ENCODE measurements at regions not wholly inside any gene's neighbourhood (a gene's known extent, or its start where the extent isn't known, plus 50 kb on each side); places are given as distances from the start of the nearest gene placed in this dataset.
"Not testable (repeated sequence)": the region's sequence is repeated elsewhere in the genome, so short reads cannot be mapped to it uniquely, and the experiment has no call there.

- no peak for DNase-seq
- H3K4me3 Mint-ChIP-seq, result no peak overlapping the region
- POLR2A ChIA-PET, result no interaction called here
- peaks cover 0 to 8% of the 10 kb centered on the region in 2 donors for H3K27me3 Mint-ChIP-seq
- H3K4me1 Mint-ChIP-seq, result no peaks in the 10 kb centered on the region
- CTCF ChIA-PET, result no interaction called here
- 86% methylated on average over 1 of the region's 3 CpGs for WGBS (ENCODE audit: insufficient coverage)
- H3K4me3 ChIP-seq (ENCODE audit: control insufficient read depth in 1 of 2, extremely low read depth in 1 of 2, low read length in 1 of 2), result no peak overlapping the region
- H3K9me3 Mint-ChIP-seq, result peaks cover 0 to 4% (median 2%) of the 10 kb centered on the region in 3 donors
- no peaks in the 10 kb centered on the region for H3K9me3 ChIP-seq
- no peaks in the 10 kb centered on the region for H3K4me1 ChIP-seq (ENCODE audit: control insufficient read depth in 1 of 2, extremely low read depth in 1 of 2, insufficient read depth in 2 of 2, low read length in 2 of 2)
- H3K27me3 ChIP-seq (replicated peaks in 1 of 2; ENCODE audit: control insufficient read depth in 2 of 2, extremely low read depth in 1 of 2, insufficient read depth in 2 of 2, low read length in 1 of 2), result peaks cover 0 to 3% of the 10 kb centered on the region in 2 experiments
- no peak for ATAC-seq (replicated peaks in 1 of 4)
- no peak overlapping the region for H3K27ac ChIP-seq (ENCODE audit: low read length)
- no peak overlapping the region for H3K27ac Mint-ChIP-seq
- H3K36me3 Mint-ChIP-seq, result peaks cover 4% of the 10 kb centered on the region
- no peaks in the 10 kb centered on the region for H3K36me3 ChIP-seq (ENCODE audit: control insufficient read depth in 2 of 2, extremely low read depth in 1 of 2, insufficient read depth in 1 of 2, low read length in 1 of 2)
Measured at GRCh38 chr20:60191014-60191413, 232.8 kb downstream of the CDH26 start.

GRCh38 chr20:60192326-60192725 lies 234.1 kb downstream of the CDH26 start:
- H3K27me3 Mint-ChIP-seq, result peaks cover 0 to 13% of the 10 kb centered on the region in 2 donors
- peaks cover 4% of the 10 kb centered on the region for H3K36me3 Mint-ChIP-seq
- no peaks in the 10 kb centered on the region for H3K36me3 ChIP-seq (ENCODE audit: control insufficient read depth in 2 of 2, extremely low read depth in 1 of 2, insufficient read depth in 1 of 2, low read length in 1 of 2)
- DNase-seq (no peak), ATAC-seq (replicated peaks in 1 of 4) (no peak)
- no peak overlapping the region for H3K27ac Mint-ChIP-seq
- H3K9me3 ChIP-seq, result no peaks in the 10 kb centered on the region
- peaks cover 0 to 3% of the 10 kb centered on the region in 2 experiments for H3K27me3 ChIP-seq (replicated peaks in 1 of 2; ENCODE audit: control insufficient read depth in 2 of 2, extremely low read depth in 1 of 2, insufficient read depth in 2 of 2, low read length in 1 of 2)
- POLR2A ChIA-PET, result interaction anchor here in 1 of 2 donors (0.7 kb wide), 1 partner anchor 27 kb away, joined by 3 read pairs; no protein-coding TSS in a partner anchor
- no peaks in the 10 kb centered on the region for H3K9me3 Mint-ChIP-seq
- CTCF ChIA-PET, result no interaction called here
- no peaks in the 10 kb centered on the region for H3K4me1 ChIP-seq (ENCODE audit: control insufficient read depth in 1 of 2, extremely low read depth in 1 of 2, insufficient read depth in 2 of 2, low read length in 2 of 2)
- no peak overlapping the region for H3K4me3 Mint-ChIP-seq
- 100% methylated on average over 1 of the region's 1 CpG for WGBS (ENCODE audit: insufficient coverage)
- H3K4me1 Mint-ChIP-seq, result no peaks in the 10 kb centered on the region
- H3K4me3 ChIP-seq (ENCODE audit: control insufficient read depth in 1 of 2, extremely low read depth in 1 of 2, low read length in 1 of 2), result no peak overlapping the region
- no peak overlapping the region for H3K27ac ChIP-seq (ENCODE audit: low read length)

GRCh38 chr20:60199132-60199531 lies 240.9 kb downstream of the CDH26 start:
- H3K9me3 ChIP-seq; H3K4me3 Mint-ChIP-seq; H3K27ac ChIP-seq (ENCODE audit: low read length); H3K27ac Mint-ChIP-seq; ATAC-seq (replicated peaks in 1 of 4); CTCF ChIA-PET; H3K36me3 ChIP-seq (ENCODE audit: control insufficient read depth in 2 of 2, extremely low read depth in 1 of 2, insufficient read depth in 1 of 2, low read length in 1 of 2); H3K36me3 Mint-ChIP-seq; H3K4me1 ChIP-seq (ENCODE audit: control insufficient read depth in 1 of 2, extremely low read depth in 1 of 2, insufficient read depth in 2 of 2, low read length in 2 of 2); H3K27me3 Mint-ChIP-seq; DNase-seq; H3K4me3 ChIP-seq (ENCODE audit: control insufficient read depth in 1 of 2, extremely low read depth in 1 of 2, low read length in 1 of 2); H3K4me1 Mint-ChIP-seq: not testable (repeated sequence)
- no CpG with 5 or more reads among the region's 3 CpGs for WGBS (ENCODE audit: insufficient coverage)
- POLR2A ChIA-PET, result interaction anchor here in 1 of 2 donors (0.7 kb wide), 1 partner anchor 1720 kb away, joined by 3 read pairs; no protein-coding TSS in a partner anchor
- H3K27me3 ChIP-seq (replicated peaks in 1 of 2; ENCODE audit: control insufficient read depth in 2 of 2, extremely low read depth in 1 of 2, insufficient read depth in 2 of 2, low read length in 1 of 2), result peaks cover 0 to 11% of the 10 kb centered on the region in 2 experiments
- H3K9me3 Mint-ChIP-seq, result peaks cover 9 to 12% (median 11%) of the 10 kb centered on the region in 3 donors

DNA sequence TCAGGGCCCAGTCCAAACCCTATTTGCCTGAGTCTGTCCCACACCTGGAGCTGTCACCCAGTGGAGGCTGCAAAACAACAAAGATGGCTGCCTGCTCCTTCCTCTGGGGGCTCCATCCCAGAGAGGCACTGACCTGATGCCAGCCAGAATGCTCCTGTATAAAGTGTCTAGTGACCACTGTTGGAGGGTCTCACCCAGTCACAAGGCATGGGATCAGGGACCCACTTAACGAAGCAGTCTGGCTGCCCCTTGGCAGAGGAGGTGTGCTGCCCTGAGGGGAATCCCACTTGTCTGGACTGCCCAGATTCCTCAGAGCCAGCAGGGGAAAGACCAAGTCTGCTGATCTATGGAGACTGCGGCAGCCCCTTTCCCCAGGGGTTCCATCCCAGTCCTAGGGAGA lies 241.6 kb downstream of the CDH26 start:
- H3K9me3 Mint-ChIP-seq, result peaks cover 9 to 12% (median 11%) of the 10 kb centered on the region in 3 donors
- no peak overlapping the region for H3K4me3 ChIP-seq (ENCODE audit: control insufficient read depth in 1 of 2, extremely low read depth in 1 of 2, low read length in 1 of 2)
- H3K4me1 ChIP-seq (ENCODE audit: control insufficient read depth in 1 of 2, extremely low read depth in 1 of 2, insufficient read depth in 2 of 2, low read length in 2 of 2), result no peaks in the 10 kb centered on the region
- ChIA-PET POLR2A (no interaction called here), CTCF (no interaction called here)
- ATAC-seq (replicated peaks in 1 of 4) (no peak), DNase-seq (no peak)
- peaks cover 7% of the 10 kb centered on the region for H3K36me3 Mint-ChIP-seq
- no peak overlapping the region for H3K27ac ChIP-seq (ENCODE audit: low read length)
- no peak overlapping the region for H3K27ac Mint-ChIP-seq
- H3K27me3 Mint-ChIP-seq, result peaks cover 2 to 9% of the 10 kb centered on the region in 2 donors
- H3K9me3 ChIP-seq, result no peaks in the 10 kb centered on the region
- 82% methylated on average over 1 of the region's 2 CpGs for WGBS (ENCODE audit: insufficient coverage)
- peaks cover 0 to 11% of the 10 kb centered on the region in 2 experiments for H3K27me3 ChIP-seq (replicated peaks in 1 of 2; ENCODE audit: control insufficient read depth in 2 of 2, extremely low read depth in 1 of 2, insufficient read depth in 2 of 2, low read length in 1 of 2)
- H3K4me1 Mint-ChIP-seq, result no peaks in the 10 kb centered on the region
- H3K36me3 ChIP-seq (ENCODE audit: control insufficient read depth in 2 of 2, extremely low read depth in 1 of 2, insufficient read depth in 1 of 2, low read length in 1 of 2), result no peaks in the 10 kb centered on the region
- no peak overlapping the region for H3K4me3 Mint-ChIP-seq

DNA sequence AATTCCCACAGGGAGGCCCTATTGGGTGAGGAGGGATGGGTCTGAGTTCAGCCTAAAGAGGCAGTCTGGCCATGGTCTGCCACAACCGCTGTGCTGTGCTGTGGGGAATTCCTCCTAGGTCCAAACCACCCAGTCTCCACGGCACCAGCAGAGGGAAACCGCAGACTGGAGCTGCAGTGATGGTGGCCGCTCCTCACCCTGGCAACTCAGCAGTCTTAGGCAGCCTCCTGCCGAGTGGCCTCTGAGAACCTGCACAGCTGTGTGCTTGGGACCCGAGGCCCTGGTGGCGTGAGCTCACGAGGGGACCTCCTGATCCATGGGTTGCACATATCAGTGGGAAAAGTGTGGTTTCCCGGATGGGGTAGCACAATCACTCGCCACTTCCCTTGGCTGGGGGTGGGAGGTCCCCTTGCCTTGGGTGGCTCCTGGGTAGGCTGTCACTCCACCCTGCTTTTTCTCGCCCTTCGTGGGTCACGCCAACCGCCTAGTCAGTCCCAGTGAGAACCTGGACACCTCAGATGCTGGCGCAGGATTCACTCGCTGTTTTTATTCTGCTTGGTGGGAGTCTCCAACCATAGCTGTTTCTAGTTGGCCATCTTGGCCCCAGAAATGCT lies 242.2 kb downstream of the CDH26 start:
- no peaks in the 10 kb centered on the region for H3K4me1 Mint-ChIP-seq
- H3K9me3 Mint-ChIP-seq, result peaks cover 9 to 12% (median 11%) of the 10 kb centered on the region in 3 donors
- Histone ChIP-seq H3K4me1 (ENCODE audit: control insufficient read depth in 1 of 2, extremely low read depth in 1 of 2, insufficient read depth in 2 of 2, low read length in 2 of 2) (no peaks in the 10 kb centered on the region), H3K4me3 (ENCODE audit: control insufficient read depth in 1 of 2, extremely low read depth in 1 of 2, low read length in 1 of 2) (no peak overlapping the region), H3K27me3 (replicated peaks in 1 of 2; ENCODE audit: control insufficient read depth in 2 of 2, extremely low read depth in 1 of 2, insufficient read depth in 2 of 2, low read length in 1 of 2) (peaks cover 0 to 11% of the 10 kb centered on the region in 2 experiments), H3K27ac (ENCODE audit: low read length) (no peak overlapping the region), H3K36me3 (ENCODE audit: control insufficient read depth in 2 of 2, extremely low read depth in 1 of 2, insufficient read depth in 1 of 2, low read length in 1 of 2) (no peaks in the 10 kb centered on the region), H3K9me3 (no peaks in the 10 kb centered on the region)
- no peak overlapping the region for H3K27ac Mint-ChIP-seq
- DNase-seq, result no peak
- H3K27me3 Mint-ChIP-seq, result peaks cover 2 to 9% of the 10 kb centered on the region in 2 donors
- peaks cover 7% of the 10 kb centered on the region for H3K36me3 Mint-ChIP-seq
- ChIA-PET CTCF (interaction anchor here in 1 of 2 donors (0.6 kb wide), 1 partner anchor 938 kb away, joined by 8 read pairs; no protein-coding TSS in a partner anchor), POLR2A (no interaction called here)
- H3K4me3 Mint-ChIP-seq, result no peak overlapping the region
- 78% methylated on average over 13 of the region's 16 CpGs for WGBS (ENCODE audit: insufficient coverage)
- no peak for ATAC-seq (replicated peaks in 1 of 4)

DNA sequence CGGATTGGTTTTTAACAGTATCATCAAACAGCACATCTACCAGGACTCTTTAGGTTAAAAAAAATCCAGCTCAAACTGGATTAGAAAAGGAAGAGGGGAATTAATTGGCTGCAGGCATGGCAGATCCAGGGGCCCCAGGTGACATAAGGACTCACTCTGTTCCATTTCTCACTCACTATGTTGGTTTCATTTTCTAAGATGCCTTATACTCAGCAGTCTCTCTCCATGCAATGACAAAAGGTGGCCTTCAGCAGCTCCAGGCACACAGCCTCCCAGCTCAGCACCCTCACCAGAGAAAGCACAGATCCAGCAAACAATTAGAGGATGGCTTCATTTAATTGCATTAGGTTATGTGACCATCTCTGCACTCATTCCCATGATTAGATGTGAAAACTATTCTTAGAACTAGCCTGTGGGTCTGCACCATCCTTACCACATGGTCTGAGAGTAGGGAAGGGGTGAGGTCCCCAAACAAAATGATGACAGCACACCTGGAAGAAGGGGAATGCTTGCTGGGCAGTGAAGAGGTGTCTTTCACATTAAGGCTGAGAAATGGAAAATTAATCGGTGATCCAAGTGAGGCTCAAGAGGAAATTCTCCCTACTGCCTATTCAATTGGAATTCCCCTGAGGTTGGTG lies 243.1 kb downstream of the CDH26 start:
- peaks cover 7% of the 10 kb centered on the region for H3K36me3 Mint-ChIP-seq
- no peaks in the 10 kb centered on the region for H3K9me3 ChIP-seq
- H3K4me1 Mint-ChIP-seq, result no peaks in the 10 kb centered on the region
- no peak overlapping the region for H3K27ac Mint-ChIP-seq
- no CpG with 5 or more reads among the region's 2 CpGs for WGBS (ENCODE audit: insufficient coverage)
- H3K4me3 ChIP-seq (ENCODE audit: control insufficient read depth in 1 of 2, extremely low read depth in 1 of 2, low read length in 1 of 2), result no peak overlapping the region
- DNase-seq, result no peak
- H3K27ac ChIP-seq (ENCODE audit: low read length), result no peak overlapping the region
- H3K27me3 ChIP-seq (replicated peaks in 1 of 2; ENCODE audit: control insufficient read depth in 2 of 2, extremely low read depth in 1 of 2, insufficient read depth in 2 of 2, low read length in 1 of 2), result peaks cover 0 to 12% of the 10 kb centered on the region in 2 experiments
- ChIA-PET CTCF (interaction anchor here in 1 of 2 donors (0.6 kb wide), 1 partner anchor 8 kb away, joined by 3 read pairs; no protein-coding TSS in a partner anchor), POLR2A (no interaction called here)
- H3K4me1 ChIP-seq (ENCODE audit: control insufficient read depth in 1 of 2, extremely low read depth in 1 of 2, insufficient read depth in 2 of 2, low read length in 2 of 2), result no peaks in the 10 kb centered on the region
- ATAC-seq (replicated peaks in 1 of 4), result no peak
- no peaks in the 10 kb centered on the region for H3K36me3 ChIP-seq (ENCODE audit: control insufficient read depth in 2 of 2, extremely low read depth in 1 of 2, insufficient read depth in 1 of 2, low read length in 1 of 2)
- peaks cover 9 to 12% (median 11%) of the 10 kb centered on the region in 3 donors for H3K9me3 Mint-ChIP-seq
- no peak overlapping the region for H3K4me3 Mint-ChIP-seq
- H3K27me3 Mint-ChIP-seq, result peaks cover 2 to 9% of the 10 kb centered on the region in 2 donors

All from T-cell (primary cell).